ENCODE measurements at regions not wholly inside any gene's neighbourhood (a gene's known extent, or its start where the extent isn't known, plus 50 kb on each side); places are given as distances from the start of the nearest gene placed in this dataset.

DNA sequence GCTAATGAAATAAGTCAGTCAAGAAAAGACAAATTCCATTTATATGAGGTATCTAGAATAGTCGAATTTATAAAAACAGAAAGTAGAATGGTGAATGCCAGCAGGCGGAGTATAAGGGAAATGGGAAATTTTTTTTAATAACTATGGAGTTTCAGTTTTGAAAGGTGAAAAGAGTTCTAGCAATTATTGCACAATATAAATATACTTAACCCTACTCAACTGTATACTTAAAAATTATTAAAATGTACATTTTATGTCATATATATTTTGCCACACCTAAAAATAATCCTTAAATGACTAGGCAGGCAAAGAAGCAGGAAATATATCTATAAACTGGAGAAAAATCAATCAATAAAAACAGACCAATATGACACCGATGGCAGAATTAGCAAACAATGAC is 196.5 kb upstream of the UBASH3B start:
- CTCF ChIA-PET, result interaction anchor here (0.7 kb wide), 1 partner anchor 50 kb away, joined by 3 read pairs; no protein-coding TSS in a partner anchor
- FAIRE-seq, result no peak
- no peak for ATAC-seq
- POLR2A ChIA-PET, result no interaction called here
- no peak for DNase-seq (ENCODE audit: low read depth in 1 of 2, low spot score in 1 of 2)
- no peaks in the 10 kb centered on the region for H3K4me1 ChIP-seq
- no peak for TF ChIP-seq ESRRA (IDR thresholded peaks at IDR 0.05; ENCODE audit: borderline replicate concordance, low read length)
- TF ChIP-seq CEBPB (IDR thresholded peaks at IDR 0.05), result no peak
- TF ChIP-seq, protein P1, sequence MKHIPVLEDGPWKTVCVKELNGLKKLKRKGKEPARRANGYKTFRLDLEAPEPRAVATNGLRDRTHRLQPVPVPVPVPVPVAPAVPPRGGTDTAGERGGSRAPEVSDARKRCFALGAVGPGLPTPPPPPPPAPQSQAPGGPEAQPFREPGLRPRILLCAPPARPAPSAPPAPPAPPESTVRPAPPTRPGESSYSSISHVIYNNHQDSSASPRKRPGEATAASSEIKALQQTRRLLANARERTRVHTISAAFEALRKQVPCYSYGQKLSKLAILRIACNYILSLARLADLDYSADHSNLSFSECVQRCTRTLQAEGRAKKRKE (CRISPR knock-in tag; IDR thresholded peaks at IDR 0.05; ENCODE audit: low read depth), result no peak
- no peak for TF ChIP-seq CBX2 (IDR thresholded peaks at IDR 0.05; ENCODE audit: borderline replicate concordance, low read depth)
- no peak for TF ChIP-seq SMC3 (IDR thresholded peaks at IDR 0.05)
- no peak for TF ChIP-seq ZFP36 (IDR thresholded peaks at IDR 0.05; ENCODE audit: borderline replicate concordance, partially characterized antibody)
- no peak for TF ChIP-seq CHD4 (IDR thresholded peaks at IDR 0.05; ENCODE audit: borderline replicate concordance)
- no peak for TF ChIP-seq POLR2A (IDR thresholded peaks at IDR 0.05; ENCODE audit: low read length)
- TF ChIP-seq ZSCAN20 (CRISPR knock-in tag; IDR thresholded peaks at IDR 0.05), result no peak
- TF ChIP-seq NR3C1 (IDR thresholded peaks at IDR 0.05), result no peak
- TF ChIP-seq BCL3 (IDR thresholded peaks at IDR 0.05), result no peak
- no peak for TF ChIP-seq JUNB (IDR thresholded peaks at IDR 0.05)
- no peak for TF ChIP-seq KDM5A (IDR thresholded peaks at IDR 0.05)
- no peak for TF ChIP-seq RARB (CRISPR knock-in tag; IDR thresholded peaks at IDR 0.05)
- TF ChIP-seq REST (IDR thresholded peaks at IDR 0.05), result no peak
- H3K4me3 ChIP-seq, result no peak overlapping the region
- no peaks in the 10 kb centered on the region for H3K9me3 ChIP-seq
- no peak overlapping the region for H3K27ac ChIP-seq
- WGBS (ENCODE audit: missing lambda C conversion rate), result 48% methylated on average over 3 of the region's 3 CpGs
- no peak overlapping the region for H3K4me2 ChIP-seq

- Histone ChIP-seq H3K4me2 (no peak overlapping the region), H3K4me1 (no peaks in the 10 kb centered on the region), H3K4me3 (no peak overlapping the region), H3K27ac (no peak overlapping the region), H3K9me3 (no peaks in the 10 kb centered on the region)
- FAIRE-seq, result no peak
- WGBS (ENCODE audit: missing lambda C conversion rate), result 27% methylated on average over 2 of the region's 2 CpGs
- no peak for DNase-seq (ENCODE audit: low read depth in 1 of 2, low spot score in 1 of 2)
- CTCF ChIA-PET, result no interaction called here
- no peak for TF ChIP-seq ZC3H11A (IDR thresholded peaks at IDR 0.05)
- TF ChIP-seq ESRRA (IDR thresholded peaks at IDR 0.05; ENCODE audit: borderline replicate concordance, low read length), result no peak
- TF ChIP-seq HDAC2 (IDR thresholded peaks at IDR 0.05), result no peak
- TF ChIP-seq, protein P2, sequence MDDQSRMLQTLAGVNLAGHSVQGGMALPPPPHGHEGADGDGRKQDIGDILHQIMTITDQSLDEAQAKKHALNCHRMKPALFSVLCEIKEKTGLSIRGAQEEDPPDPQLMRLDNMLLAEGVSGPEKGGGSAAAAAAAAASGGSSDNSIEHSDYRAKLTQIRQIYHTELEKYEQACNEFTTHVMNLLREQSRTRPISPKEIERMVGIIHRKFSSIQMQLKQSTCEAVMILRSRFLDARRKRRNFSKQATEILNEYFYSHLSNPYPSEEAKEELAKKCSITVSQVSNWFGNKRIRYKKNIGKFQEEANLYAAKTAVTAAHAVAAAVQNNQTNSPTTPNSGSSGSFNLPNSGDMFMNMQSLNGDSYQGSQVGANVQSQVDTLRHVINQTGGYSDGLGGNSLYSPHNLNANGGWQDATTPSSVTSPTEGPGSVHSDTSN (IDR thresholded peaks at IDR 0.05), result no peak
- no peak for TF ChIP-seq HOXA7 (CRISPR knock-in tag; IDR thresholded peaks at IDR 0.05)
- no peak for TF ChIP-seq POLR2A (IDR thresholded peaks at IDR 0.05; ENCODE audit: low read length)
- TF ChIP-seq SREBF2 (IDR thresholded peaks at IDR 0.05), result no peak
- POLR2A ChIA-PET, result no interaction called here
- ATAC-seq, result no peak
These were observed 201.9 kb upstream of the UBASH3B start for GRCh38 chr11:122453586-122453985.

Data from A549 (cell line).